ENCODE measurements at regions not wholly inside any gene's neighbourhood (a gene's known extent, or its start where the extent isn't known, plus 50 kb on each side); places are given as distances from the start of the nearest gene placed in this dataset.
"Not testable (repeated sequence)": the region's sequence is repeated elsewhere in the genome, so short reads cannot be mapped to it uniquely, and the experiment has no call there.

DNA sequence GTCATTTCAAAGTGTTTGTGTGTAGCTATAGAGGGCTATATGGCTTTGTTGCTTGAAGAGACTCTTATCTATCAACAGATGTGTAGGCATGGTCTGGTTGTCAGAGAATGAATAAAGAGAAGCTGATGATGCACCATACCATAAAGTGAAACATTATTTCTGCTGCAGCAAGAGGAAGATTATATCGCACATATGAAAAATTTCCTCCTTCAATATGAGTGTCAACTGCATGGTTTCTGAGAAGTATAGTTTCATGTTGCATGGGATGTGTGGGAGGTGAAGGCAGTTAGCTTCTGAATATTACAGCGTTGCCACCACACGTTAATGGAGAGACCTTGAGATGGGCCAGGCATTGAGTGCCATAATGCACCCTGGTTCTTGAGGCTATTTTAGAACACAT, 217.9 kb downstream of the SATB1 start:
- Histone ChIP-seq H3K27me3 (replicated peaks in 1 of 4; ENCODE audit: control extremely low read depth in 1 of 4, control insufficient read depth in 3 of 4, insufficient read depth in 4 of 4, low read length in 3 of 4) (no peaks in the 10 kb centered on the region), H3K4me3 (ENCODE audit: control extremely low read depth in 1 of 5, extremely low read depth in 1 of 5, insufficient read depth in 1 of 5, low read depth in 2 of 5, low read length in 4 of 5) (no peak overlapping the region), H3K36me3 (replicated peaks in 1 of 2; ENCODE audit: control extremely low read depth in 1 of 2, control insufficient read depth in 1 of 2, extremely low read depth in 1 of 2, insufficient read depth in 2 of 2, low read length in 1 of 2) (no peaks in the 10 kb centered on the region), H3K9ac (ENCODE audit: low read length) (no peak overlapping the region), H4K20me1 (ENCODE audit: control insufficient read depth, insufficient read depth, low read length, poor library complexity, severe bottlenecking) (no peaks in the 10 kb centered on the region), H2AFZ (ENCODE audit: insufficient read depth, low read depth, low read length, poor library complexity, severe bottlenecking) (no peak overlapping the region), H3K79me2 (ENCODE audit: control insufficient read depth, insufficient read depth, low read length) (no peaks in the 10 kb centered on the region), H3K27ac (ENCODE audit: low read length in 2 of 2) (no peak overlapping the region), H3K4me2 (replicated peaks; ENCODE audit: low read depth, low read length, poor library complexity, severe bottlenecking) (no peak overlapping the region), H3K9me3 (ENCODE audit: control extremely low read depth in 1 of 3, control insufficient read depth in 2 of 3, insufficient read depth in 1 of 3, low read length in 2 of 3) (no peaks in the 10 kb centered on the region), H3K4me1 (ENCODE audit: control insufficient read depth in 2 of 2, insufficient read depth in 2 of 2, low read length in 2 of 2) (no peaks in the 10 kb centered on the region)
- H3K27me3 Mint-ChIP-seq, result peaks cover 13% of the 10 kb centered on the region
- ChIA-PET POLR2A (no interaction called here), CTCF (no interaction called here)
- H3K4me1 Mint-ChIP-seq, result no peaks in the 10 kb centered on the region
- ATAC-seq (ENCODE audit: low read depth) (no peak), DNase-seq (no peak)
- no peak overlapping the region for H3K27ac Mint-ChIP-seq
- no CpG with 5 or more reads among the region's 3 CpGs for WGBS (ENCODE audit: insufficient coverage)
- intact Hi-C loops (cut with micrococcal nuclease), result no loop called here
- TF ChIP-seq EZH2 (IDR thresholded peaks at IDR 0.05; ENCODE audit: borderline replicate concordance, insufficient read depth, low read depth, low read length, poor library complexity, severe bottlenecking), result no peak
- TF ChIP-seq, protein P1, sequence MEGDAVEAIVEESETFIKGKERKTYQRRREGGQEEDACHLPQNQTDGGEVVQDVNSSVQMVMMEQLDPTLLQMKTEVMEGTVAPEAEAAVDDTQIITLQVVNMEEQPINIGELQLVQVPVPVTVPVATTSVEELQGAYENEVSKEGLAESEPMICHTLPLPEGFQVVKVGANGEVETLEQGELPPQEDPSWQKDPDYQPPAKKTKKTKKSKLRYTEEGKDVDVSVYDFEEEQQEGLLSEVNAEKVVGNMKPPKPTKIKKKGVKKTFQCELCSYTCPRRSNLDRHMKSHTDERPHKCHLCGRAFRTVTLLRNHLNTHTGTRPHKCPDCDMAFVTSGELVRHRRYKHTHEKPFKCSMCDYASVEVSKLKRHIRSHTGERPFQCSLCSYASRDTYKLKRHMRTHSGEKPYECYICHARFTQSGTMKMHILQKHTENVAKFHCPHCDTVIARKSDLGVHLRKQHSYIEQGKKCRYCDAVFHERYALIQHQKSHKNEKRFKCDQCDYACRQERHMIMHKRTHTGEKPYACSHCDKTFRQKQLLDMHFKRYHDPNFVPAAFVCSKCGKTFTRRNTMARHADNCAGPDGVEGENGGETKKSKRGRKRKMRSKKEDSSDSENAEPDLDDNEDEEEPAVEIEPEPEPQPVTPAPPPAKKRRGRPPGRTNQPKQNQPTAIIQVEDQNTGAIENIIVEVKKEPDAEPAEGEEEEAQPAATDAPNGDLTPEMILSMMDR (IDR thresholded peaks at IDR 0.05), result no peak
- H3K9me3 Mint-ChIP-seq (ENCODE audit: insufficient read depth), result no peaks in the 10 kb centered on the region
- no peak overlapping the region for H3K4me3 Mint-ChIP-seq

DNA sequence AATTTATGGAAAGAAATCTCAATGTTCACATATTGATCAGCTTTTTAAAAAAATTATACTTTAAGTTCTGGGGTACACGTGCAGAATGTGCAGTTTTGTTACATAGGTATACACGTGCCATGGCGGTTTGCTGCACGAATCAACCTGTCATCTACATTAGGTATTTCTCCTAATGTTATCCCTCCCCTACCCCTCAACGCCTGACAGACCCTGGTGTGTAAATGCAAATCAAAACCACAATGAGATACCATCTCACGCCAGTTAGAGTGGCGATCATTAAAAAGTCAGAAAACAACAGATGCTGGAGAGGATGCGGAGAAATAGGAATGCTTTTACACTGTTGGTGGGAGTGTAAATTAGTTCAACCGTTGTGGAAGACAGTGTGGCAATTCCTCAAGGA, 219.4 kb downstream of the SATB1 start:
- H4K20me1 ChIP-seq (ENCODE audit: control insufficient read depth, insufficient read depth, low read length, poor library complexity, severe bottlenecking); H3K4me1 Mint-ChIP-seq; H3K4me1 ChIP-seq (ENCODE audit: control insufficient read depth in 2 of 2, insufficient read depth in 2 of 2, low read length in 2 of 2); H3K79me2 ChIP-seq (ENCODE audit: control insufficient read depth, insufficient read depth, low read length); H3K27me3 ChIP-seq (replicated peaks in 1 of 4; ENCODE audit: control extremely low read depth in 1 of 4, control insufficient read depth in 3 of 4, insufficient read depth in 4 of 4, low read length in 3 of 4); POLR2A ChIA-PET; H3K9me3 ChIP-seq (ENCODE audit: control extremely low read depth in 1 of 3, control insufficient read depth in 2 of 3, insufficient read depth in 1 of 3, low read length in 2 of 3); H2AFZ ChIP-seq (ENCODE audit: insufficient read depth, low read depth, low read length, poor library complexity, severe bottlenecking); H3K36me3 ChIP-seq (replicated peaks in 1 of 2; ENCODE audit: control extremely low read depth in 1 of 2, control insufficient read depth in 1 of 2, extremely low read depth in 1 of 2, insufficient read depth in 2 of 2, low read length in 1 of 2); H3K9me3 Mint-ChIP-seq (ENCODE audit: insufficient read depth); H3K4me3 Mint-ChIP-seq; ATAC-seq (ENCODE audit: low read depth); intact Hi-C loops (cut with micrococcal nuclease); H3K4me3 ChIP-seq (ENCODE audit: control extremely low read depth in 1 of 5, extremely low read depth in 1 of 5, insufficient read depth in 1 of 5, low read depth in 2 of 5, low read length in 4 of 5); H3K27ac Mint-ChIP-seq; H3K27ac ChIP-seq (ENCODE audit: low read length in 2 of 2); DNase-seq; H3K4me2 ChIP-seq (replicated peaks; ENCODE audit: low read depth, low read length, poor library complexity, severe bottlenecking); H3K9ac ChIP-seq (ENCODE audit: low read length): not testable (repeated sequence)
- 91% methylated on average over 5 of the region's 9 CpGs for WGBS (ENCODE audit: insufficient coverage)
- CTCF ChIA-PET, result interaction anchor here (1.3 kb wide), 1 partner anchor 89 kb away, joined by 3 read pairs; no protein-coding TSS in a partner anchor
- peaks cover 13% of the 10 kb centered on the region for H3K27me3 Mint-ChIP-seq

Measured in B cell (primary cell).